Stomach (tissue), 4 donors: ENCODE measurements at regions not wholly inside any gene's neighbourhood (a gene's known extent, or its start where the extent isn't known, plus 50 kb on each side); places are given as distances from the start of the nearest gene placed in this dataset.

Experiments used
- POLR2AphosphoS5 ChIP-seq, 3 donors: sonication (generic); formaldehyde crosslinking; IDR thresholded peaks; one replicate each; pipeline ENCODE4 v1.6.1; 2016; ENCODE audit warnings: antibody characterized with exemption in 3 of 3
- TF ChIP-seq, protein P1 (sequence below), 7 experiments: fragments of 450-650 bp in 4 of 7; fragments of 200-600 bp in 3 of 7; sonication (generic) in 3 of 7; IDR thresholded peaks; one replicate each; pipeline ENCODE4 v1.5.1; 2016 to 2019; ENCODE audit warnings: antibody characterized with exemption in 7 of 7, control low read depth in 2 of 7, mild to moderate bottlenecking in 1 of 7

DNA sequence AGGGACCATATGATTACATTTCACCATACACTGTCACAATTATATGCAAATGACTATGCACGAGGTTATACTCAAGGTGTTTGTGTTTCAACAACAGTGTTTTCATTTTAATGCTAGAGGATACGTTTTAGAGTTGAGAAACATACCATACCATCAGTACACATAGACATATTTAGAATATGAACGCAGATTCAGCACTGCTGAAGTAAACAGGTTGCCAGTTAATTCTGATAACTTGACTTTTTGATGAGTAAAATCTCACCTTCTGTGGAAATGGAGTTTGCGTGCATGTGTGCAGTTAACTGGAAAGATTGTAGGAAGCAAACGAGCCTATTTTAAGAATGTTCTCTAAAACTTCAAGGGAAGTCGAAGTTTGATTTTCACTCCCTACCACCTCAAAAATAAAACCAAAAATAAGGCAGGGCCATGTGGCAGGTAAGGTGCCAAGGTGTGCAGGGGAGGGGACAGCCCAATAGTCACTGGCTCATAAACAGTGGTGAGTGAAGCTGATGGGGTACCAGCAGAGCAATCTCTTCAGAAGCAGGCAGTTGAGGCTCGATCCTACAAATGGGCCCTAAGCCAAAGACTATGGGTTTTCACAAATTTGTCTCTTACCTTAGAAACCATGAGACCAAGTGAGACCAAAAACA, 213.1 kb downstream of the IKZF2 start:
- TF ChIP-seq, protein P1, sequence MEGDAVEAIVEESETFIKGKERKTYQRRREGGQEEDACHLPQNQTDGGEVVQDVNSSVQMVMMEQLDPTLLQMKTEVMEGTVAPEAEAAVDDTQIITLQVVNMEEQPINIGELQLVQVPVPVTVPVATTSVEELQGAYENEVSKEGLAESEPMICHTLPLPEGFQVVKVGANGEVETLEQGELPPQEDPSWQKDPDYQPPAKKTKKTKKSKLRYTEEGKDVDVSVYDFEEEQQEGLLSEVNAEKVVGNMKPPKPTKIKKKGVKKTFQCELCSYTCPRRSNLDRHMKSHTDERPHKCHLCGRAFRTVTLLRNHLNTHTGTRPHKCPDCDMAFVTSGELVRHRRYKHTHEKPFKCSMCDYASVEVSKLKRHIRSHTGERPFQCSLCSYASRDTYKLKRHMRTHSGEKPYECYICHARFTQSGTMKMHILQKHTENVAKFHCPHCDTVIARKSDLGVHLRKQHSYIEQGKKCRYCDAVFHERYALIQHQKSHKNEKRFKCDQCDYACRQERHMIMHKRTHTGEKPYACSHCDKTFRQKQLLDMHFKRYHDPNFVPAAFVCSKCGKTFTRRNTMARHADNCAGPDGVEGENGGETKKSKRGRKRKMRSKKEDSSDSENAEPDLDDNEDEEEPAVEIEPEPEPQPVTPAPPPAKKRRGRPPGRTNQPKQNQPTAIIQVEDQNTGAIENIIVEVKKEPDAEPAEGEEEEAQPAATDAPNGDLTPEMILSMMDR (IDR thresholded peaks at IDR 0.05): no peak
- no peak for TF ChIP-seq POLR2AphosphoS5 (IDR thresholded peaks at IDR 0.05)
